ENCODE measurements at regions not wholly inside any gene's neighbourhood (a gene's known extent, or its start where the extent isn't known, plus 50 kb on each side); places are given as distances from the start of the nearest gene placed in this dataset.

GRCh38 chr2:607172-607571, 70.0 kb downstream of the TMEM18 start:
- TF ChIP-seq CTCF (IDR thresholded peaks at IDR 0.05; ENCODE audit: extremely low read depth, missing control alignments), result no peak
- DNase-seq (ENCODE audit: low spot score), result no peak

- TF ChIP-seq CTCF (IDR thresholded peaks at IDR 0.05; ENCODE audit: extremely low read depth, missing control alignments), result no peak
- DNase-seq (ENCODE audit: low spot score), result no peak
These were observed 71.3 kb downstream of the TMEM18 start for GRCh38 chr2:605674-606608.

- DNase-seq (ENCODE audit: low spot score), result no peak
- TF ChIP-seq CTCF (IDR thresholded peaks at IDR 0.05; ENCODE audit: extremely low read depth, missing control alignments), result no peak
These were observed 72.2 kb downstream of the TMEM18 start for GRCh38 chr2:604854-605524.

GRCh38 chr2:604385-604784, 72.8 kb downstream of the TMEM18 start:
- no peak for TF ChIP-seq CTCF (IDR thresholded peaks at IDR 0.05; ENCODE audit: extremely low read depth, missing control alignments)
- DNase-seq (ENCODE audit: low spot score), result no peak

GRCh38 chr2:603869-604268, 73.3 kb downstream of the TMEM18 start:
- no peak for TF ChIP-seq CTCF (IDR thresholded peaks at IDR 0.05; ENCODE audit: extremely low read depth, missing control alignments)
- no peak for DNase-seq (ENCODE audit: low spot score)

- no peak for TF ChIP-seq CTCF (IDR thresholded peaks at IDR 0.05; ENCODE audit: extremely low read depth, missing control alignments)
These were observed 73.8 kb downstream of the TMEM18 start for GRCh38 chr2:603427-603826.

More at GRCh38 chr2:603427-603826, 73.8 kb downstream of the TMEM18 start:
- no peak for DNase-seq (ENCODE audit: low spot score)

All from GM20000 (cell line).